Fibroblast of lung (primary cell): ENCODE measurements at regions not wholly inside any gene's neighbourhood (a gene's known extent, or its start where the extent isn't known, plus 50 kb on each side); places are given as distances from the start of the nearest gene placed in this dataset.

ENCODE experiments used
- CTCF ChIP-seq, 2 donors: IDR thresholded peaks in 1 of 2; conservative IDR thresholded peaks in 1 of 2; 1 replicate in 1 of 2; 2 replicates in 1 of 2; pipeline ENCODE4 v1.5.1; 2011 to 2012; ENCODE audit warnings: low read length in 2 of 2, control low read depth in 1 of 2, inconsistent platforms in 1 of 2, low read depth in 1 of 2, mild to moderate bottlenecking in 1 of 2
- EZH2 ChIP-seq: IDR thresholded peaks from 2 replicates; pipeline ENCODE4 v1.5.1; 2012; ENCODE audit warnings: low read length, control low read depth, mild to moderate bottlenecking; ENCODE audit errors: missing control alignments

GRCh38 chr6:40196135-40196518, 261.9 kb upstream of the MOCS1 start:
- TF ChIP-seq CTCF (conservative IDR thresholded peaks at IDR 0.05 in 1 of 2, IDR thresholded peaks at IDR 0.05 in 1 of 2; ENCODE audit: low read depth in 1 of 2, low read length in 2 of 2) (no peak), EZH2 (no peak)
